HepG2 (cell line): ENCODE measurements at regions not wholly inside any gene's neighbourhood (a gene's known extent, or its start where the extent isn't known, plus 50 kb on each side); places are given as distances from the start of the nearest gene placed in this dataset.
A peak's percentile ranks its signal among the peaks of the same experiment; 100 is the strongest.

ENCODE experiments used
- ADNP ChIP-seq: sonication (generic); formaldehyde crosslinking; IDR thresholded peaks from 2 replicates; pipeline ENCODE4 v1.4.0; 2020; ENCODE audit warnings: missing genetic modification reagents
- ARID2 ChIP-seq: sonication (generic); formaldehyde crosslinking; IDR thresholded peaks from 2 replicates; pipeline ENCODE4 v1.8.1; 2022; ENCODE audit warnings: mild to moderate bottlenecking, missing genetic modification reagents, borderline replicate concordance
- DMAP1 ChIP-seq: IDR thresholded peaks from 2 replicates; pipeline ENCODE4 v1.6.1; 2016
- EZH2 ChIP-seq: conservative IDR thresholded peaks from 2 replicates; pipeline ENCODE4 v1.6.1; 2012; ENCODE audit warnings: mild to moderate bottlenecking, low read depth, low read length, moderate library complexity
- FOXO1 ChIP-seq: sonication (generic); formaldehyde crosslinking; IDR thresholded peaks from 2 replicates; pipeline ENCODE4 v1.4.0; 2020; ENCODE audit warnings: missing genetic modification reagents
- FOXO4 ChIP-seq: sonication (generic); formaldehyde crosslinking; conservative IDR thresholded peaks from 2 replicates; pipeline ENCODE4 v1.8.1; 2023; ENCODE audit warnings: missing genetic modification reagents
- HDAC6 ChIP-seq: fragments of 200-600 bp; sonication (generic); IDR thresholded peaks from 2 replicates; pipeline ENCODE4 v1.7.0; 2017; ENCODE audit warnings: mild to moderate bottlenecking, antibody characterized with exemption, low read length, low read depth
- MTA3 ChIP-seq: sonication (generic); formaldehyde crosslinking; IDR thresholded peaks from 2 replicates; pipeline ENCODE4 v1.4.0; 2020; ENCODE audit warnings: missing genetic modification reagents
- NCOR1 ChIP-seq: fragments of 200-600 bp; sonication (generic); IDR thresholded peaks from 2 replicates; pipeline ENCODE4 v1.7.0; 2017; ENCODE audit warnings: antibody characterized with exemption, low read length, borderline replicate concordance
- NR0B2 ChIP-seq: sonication (generic); formaldehyde crosslinking; IDR thresholded peaks from 2 replicates; pipeline ENCODE4 v1.4.0; 2020; ENCODE audit warnings: mild to moderate bottlenecking, missing genetic modification reagents
- PHB2 ChIP-seq: fragments of 450-650 bp; IDR thresholded peaks from 2 replicates; pipeline ENCODE4 v1.6.1; 2018; ENCODE audit not compliant: partially characterized antibody
- PHF21A ChIP-seq: sonication (generic); formaldehyde crosslinking; IDR thresholded peaks from 2 replicates; pipeline ENCODE4 v1.5.0; 2020; ENCODE audit warnings: mild to moderate bottlenecking, missing genetic modification reagents
- PLSCR1 ChIP-seq: sonication (generic); formaldehyde crosslinking; IDR thresholded peaks from 2 replicates; pipeline ENCODE4 v1.5.0; 2020; ENCODE audit warnings: missing genetic modification reagents, mild to moderate bottlenecking, borderline replicate concordance
- RFX1 ChIP-seq: fragments of 450-650 bp; IDR thresholded peaks from 2 replicates; pipeline ENCODE4 v1.6.1; 2017
- SALL1 ChIP-seq: sonication (generic); formaldehyde crosslinking; IDR thresholded peaks from 2 replicates; pipeline ENCODE4 v1.8.0; 2022; ENCODE audit warnings: mild to moderate bottlenecking, missing genetic modification reagents
- SKI ChIP-seq: fragments of 450-650 bp; IDR thresholded peaks from one replicate; pipeline ENCODE4 v1.6.1; 2018; ENCODE audit warnings: mild to moderate bottlenecking; ENCODE audit not compliant: partially characterized antibody
- WIZ ChIP-seq: sonication (generic); formaldehyde crosslinking; IDR thresholded peaks from 2 replicates; pipeline ENCODE4 v1.5.1; 2020; ENCODE audit warnings: mild to moderate bottlenecking, missing genetic modification reagents
- ZBTB34 ChIP-seq: sonication (generic); formaldehyde crosslinking; IDR thresholded peaks from 2 replicates; pipeline ENCODE4 v1.8.0; 2022; ENCODE audit warnings: mild to moderate bottlenecking, missing genetic modification reagents
- ZFP82 ChIP-seq: sonication (generic); formaldehyde crosslinking; IDR thresholded peaks from 2 replicates; pipeline ENCODE4 v1.5.1; 2020; ENCODE audit warnings: mild to moderate bottlenecking, missing genetic modification reagents, borderline replicate concordance
- ZMYM2 ChIP-seq: sonication (generic); formaldehyde crosslinking; IDR thresholded peaks from 2 replicates; pipeline ENCODE4 v1.8.0; 2022; ENCODE audit warnings: mild to moderate bottlenecking, missing genetic modification reagents
- ZNF382 ChIP-seq: sonication (generic); formaldehyde crosslinking; IDR thresholded peaks from 2 replicates; pipeline ENCODE4 v1.5.0; 2020; ENCODE audit warnings: missing genetic modification reagents, mild to moderate bottlenecking, borderline replicate concordance
- ZNF441 ChIP-seq: sonication (generic); formaldehyde crosslinking; IDR thresholded peaks from 2 replicates; pipeline ENCODE4 v1.7.0; 2021; ENCODE audit warnings: missing genetic modification reagents, borderline replicate concordance
- ZNF556 ChIP-seq: sonication (generic); formaldehyde crosslinking; IDR thresholded peaks from 2 replicates; pipeline ENCODE4 v1.4.0; 2020; ENCODE audit warnings: mild to moderate bottlenecking, missing genetic modification reagents, borderline replicate concordance
- ZNF772 ChIP-seq: sonication (generic); formaldehyde crosslinking; IDR thresholded peaks from 2 replicates; pipeline ENCODE4 v1.5.0; 2020; ENCODE audit warnings: mild to moderate bottlenecking, missing genetic modification reagents

GRCh38 chr2:224145751-224146355 is 106.8 kb upstream of the SERPINE2 start (continued):
- 0 out of 2 replicates have a peak, but pooled peaks have one; percentile 76 for TF ChIP-seq WIZ
- no peak for TF ChIP-seq NR0B2 (CRISPR knock-in tag)
- no peak for TF ChIP-seq HDAC6
- no peak for TF ChIP-seq PLSCR1
- no peak for TF ChIP-seq ZBTB34
- peak; percentile 86; the same call in 1 of the 2 replicates for TF ChIP-seq FOXO1 (CRISPR knock-in tag)
- peak; percentile 80 for TF ChIP-seq PHF21A (CRISPR knock-in tag)
- 0 out of 2 replicates have a peak, but pooled peaks have one; percentile 21 for TF ChIP-seq ARID2
- TF ChIP-seq ZNF382, result no peak
- TF ChIP-seq ZNF556 (CRISPR knock-in tag), result no peak; the same call in 1 of the 2 replicates
- TF ChIP-seq ADNP (CRISPR knock-in tag), result no peak
- no peak for TF ChIP-seq FOXO4 (CRISPR knock-in tag)
- peak; percentile 71 for TF ChIP-seq ZMYM2 (CRISPR knock-in tag)
- TF ChIP-seq SALL1, result peak; percentile 93
- no peak for TF ChIP-seq MTA3
- peak; percentile 82; the same call in 1 of the 2 replicates for TF ChIP-seq ZFP82 (CRISPR knock-in tag)
- no peak; the same call in 1 of the 2 replicates for TF ChIP-seq NCOR1
- no peak for TF ChIP-seq ZNF772
- peak; percentile 10; the same call in 1 of the 2 replicates for TF ChIP-seq DMAP1 (CRISPR knock-in tag)
- peak; percentile 54 for TF ChIP-seq SKI
- no peak for TF ChIP-seq PHB2
- TF ChIP-seq EZH2, result no peak
- TF ChIP-seq ZNF441 (CRISPR knock-in tag), result no peak
- no peak for TF ChIP-seq RFX1
